NAMALWA (cell line): ENCODE measurements at regions not wholly inside any gene's neighbourhood (a gene's known extent, or its start where the extent isn't known, plus 50 kb on each side); places are given as distances from the start of the nearest gene placed in this dataset.
"Not testable (repeated sequence)": the region's sequence is repeated elsewhere in the genome, so short reads cannot be mapped to it uniquely, and the experiment has no call there.

Source experiments
- DNase-seq: peaks from one replicate; pipeline ENCODE4 v3.0.0-alpha.2; 2015; ENCODE audit warnings: low spot score

DNA sequence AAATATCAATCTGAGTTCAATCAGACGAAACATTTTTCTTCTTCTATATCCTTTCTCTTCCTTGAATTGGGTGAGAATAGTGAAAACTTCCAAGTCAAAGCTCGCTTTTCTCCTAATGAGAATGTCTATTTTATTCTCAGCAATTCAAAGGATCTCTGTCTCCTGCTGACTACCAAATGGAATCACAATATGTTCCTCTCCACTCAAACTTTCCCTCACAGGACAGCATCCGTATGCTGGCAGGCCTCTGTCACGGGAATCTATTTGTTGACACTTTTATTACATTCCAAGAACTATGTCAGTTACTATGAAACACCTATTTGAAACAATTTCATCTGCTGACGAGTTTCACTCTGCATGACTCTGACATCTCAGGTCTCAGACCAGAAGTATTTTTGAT, 1196.6 kb downstream of the CDH11 start:
- DNase-seq = no peak

DNA sequence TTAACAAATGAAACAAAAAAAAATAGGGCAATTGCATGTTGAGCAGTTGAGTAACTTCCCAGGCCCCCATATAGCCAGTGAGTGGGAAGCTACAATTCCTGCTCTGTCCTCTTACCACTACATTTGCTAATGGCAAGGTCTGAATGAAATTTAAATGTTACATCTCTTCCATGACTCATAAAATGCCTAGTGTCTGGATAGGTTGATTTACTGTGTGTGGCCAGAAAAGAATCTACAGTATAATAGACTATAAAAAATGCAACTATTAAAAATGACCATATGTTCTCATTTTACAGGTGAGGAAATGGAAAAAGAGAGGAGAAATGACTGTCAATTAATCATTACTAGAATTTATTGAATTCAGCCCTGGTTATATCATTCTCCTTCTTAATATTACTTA, 1199.3 kb downstream of the CDH11 start:
- DNase-seq = no peak

DNA sequence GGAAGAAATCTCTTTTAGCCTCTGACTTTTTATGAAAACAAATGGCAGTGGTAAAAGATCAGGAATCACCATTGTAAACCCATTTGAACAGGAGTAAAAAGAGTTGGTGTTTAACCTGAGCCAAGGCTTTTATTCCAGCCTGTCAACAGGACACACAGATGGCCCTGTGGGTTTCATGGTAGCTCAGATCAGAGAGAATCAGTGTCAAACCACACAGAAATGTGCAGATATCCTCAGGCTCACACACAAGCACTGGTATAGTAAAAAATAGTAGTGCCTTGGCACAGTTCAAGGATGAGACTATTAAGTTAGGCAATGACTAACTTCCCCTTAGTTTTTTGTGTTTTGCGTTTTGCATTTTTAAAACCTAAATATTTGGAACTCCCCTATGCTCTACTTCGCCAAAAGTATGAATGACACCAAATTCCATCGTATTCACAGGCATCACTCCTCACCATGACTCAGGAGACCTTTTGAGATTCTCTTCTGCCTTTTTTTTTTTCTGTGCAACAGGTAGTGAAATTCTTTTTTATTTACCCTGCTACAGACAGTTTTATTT, 1200.0 kb downstream of the CDH11 start:
- no peak for DNase-seq

DNA sequence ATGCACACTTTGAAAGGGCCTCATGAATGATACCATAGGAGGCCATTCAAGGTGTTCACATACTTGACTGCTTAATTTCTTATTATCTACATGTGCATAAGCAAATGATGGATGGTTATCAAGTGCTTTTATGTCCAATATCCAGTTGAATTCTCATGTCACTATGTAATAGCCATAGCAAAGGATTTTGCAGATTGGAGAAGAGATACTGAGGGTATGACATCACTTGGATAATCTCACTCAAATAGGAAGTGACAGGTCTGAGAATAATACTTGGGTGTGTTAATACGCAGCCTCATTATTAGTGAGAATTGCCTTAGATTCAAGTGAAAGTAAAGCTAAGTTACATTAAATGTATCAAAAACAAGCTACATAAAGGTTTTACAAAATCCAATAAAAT, 1208.6 kb downstream of the CDH11 start:
- no peak for DNase-seq

DNA sequence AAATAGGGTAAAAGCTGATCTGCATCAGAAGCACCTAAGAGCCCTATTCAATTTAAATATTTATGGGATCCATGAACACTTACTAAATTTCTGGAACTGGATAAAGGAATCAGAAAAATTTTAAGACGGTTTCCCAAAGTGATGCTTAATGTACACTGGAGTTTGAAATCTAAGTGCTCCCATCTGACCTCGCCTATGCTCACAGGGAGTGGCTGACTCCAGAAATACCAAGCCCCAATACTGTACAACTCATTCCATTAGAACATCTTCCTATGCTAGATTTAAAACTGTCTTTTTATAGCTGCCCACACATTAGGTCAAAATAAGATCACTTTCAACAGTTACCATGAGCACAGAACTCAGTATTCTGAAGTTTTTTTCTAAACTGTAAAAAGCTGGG, 1214.6 kb downstream of the CDH11 start:
- no peak for DNase-seq

DNA sequence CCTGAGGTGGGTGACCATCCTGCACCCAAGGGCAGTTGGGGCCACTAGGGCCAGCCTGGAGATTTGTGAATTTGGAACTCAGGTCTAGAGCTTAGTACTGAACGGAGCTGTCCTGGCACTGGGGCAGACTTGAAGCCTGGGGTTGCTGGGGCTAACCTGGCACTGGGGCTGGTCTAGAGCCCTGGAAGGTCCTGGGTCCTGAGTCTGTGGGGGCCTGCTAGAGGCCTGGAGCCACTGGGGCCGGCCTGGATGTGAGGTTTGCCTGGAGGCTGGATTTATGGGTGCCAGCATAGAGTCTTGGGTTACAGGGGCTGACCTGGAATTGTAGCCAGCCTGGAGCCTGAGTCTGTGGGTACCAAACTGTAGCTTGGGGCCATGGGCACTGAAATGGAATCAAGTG, 1216.9 kb downstream of the CDH11 start:
- DNase-seq = no peak

DNA sequence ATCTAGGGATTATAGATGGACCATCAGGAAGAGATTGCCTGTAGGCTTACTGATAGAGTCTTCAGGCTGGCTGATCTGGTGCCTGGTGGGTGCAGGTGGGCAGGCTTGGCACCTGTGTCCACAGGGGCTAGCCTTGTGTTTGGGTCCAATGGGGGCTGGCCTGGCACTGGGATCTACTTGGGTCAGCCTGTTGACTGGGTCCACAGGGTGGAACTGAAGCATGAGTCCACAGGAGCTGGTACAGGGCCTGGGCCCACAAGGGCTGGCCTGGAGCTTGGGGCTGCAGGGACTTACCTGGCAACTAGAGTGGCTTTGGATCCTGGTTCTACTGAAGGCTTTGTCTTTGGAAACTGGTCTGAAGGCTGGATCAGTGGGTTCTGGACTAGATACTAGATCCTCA, 1217.7 kb downstream of the CDH11 start:
- DNase-seq = no peak

DNA sequence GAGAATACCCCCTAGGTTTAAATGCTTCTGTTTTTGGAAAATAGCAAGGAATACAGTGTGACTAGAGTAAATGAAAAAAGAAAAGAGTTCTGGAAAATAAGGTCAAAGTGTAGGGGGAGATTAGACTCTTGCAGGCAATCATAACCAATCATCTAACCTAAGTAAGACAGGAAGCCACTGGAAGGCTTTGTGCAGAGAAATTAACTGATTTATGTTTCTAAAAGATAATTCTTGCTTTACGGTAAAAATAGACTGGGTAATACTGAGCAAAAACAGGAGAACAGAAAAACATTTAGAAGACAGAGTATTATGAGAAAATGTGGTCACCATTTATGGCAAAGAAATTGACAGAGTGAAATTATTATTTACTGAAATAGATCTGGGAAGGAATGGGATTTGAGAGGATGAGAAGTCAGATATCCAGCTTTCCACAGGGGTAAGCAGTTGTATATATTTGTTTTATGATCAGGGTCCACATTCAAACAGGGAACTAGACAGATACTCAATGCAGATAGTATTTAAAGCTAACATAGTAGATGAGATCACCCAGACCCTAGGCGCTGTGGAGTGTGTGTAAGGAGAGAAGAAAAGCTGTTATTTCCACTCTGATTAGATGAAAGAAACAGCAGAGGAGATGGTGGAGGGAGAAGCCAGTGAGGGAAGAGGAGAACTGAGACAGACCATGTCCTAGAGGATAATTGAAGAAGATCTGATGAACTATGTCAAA, 1225.3 kb downstream of the CDH11 start:
- DNase-seq = no peak

DNA sequence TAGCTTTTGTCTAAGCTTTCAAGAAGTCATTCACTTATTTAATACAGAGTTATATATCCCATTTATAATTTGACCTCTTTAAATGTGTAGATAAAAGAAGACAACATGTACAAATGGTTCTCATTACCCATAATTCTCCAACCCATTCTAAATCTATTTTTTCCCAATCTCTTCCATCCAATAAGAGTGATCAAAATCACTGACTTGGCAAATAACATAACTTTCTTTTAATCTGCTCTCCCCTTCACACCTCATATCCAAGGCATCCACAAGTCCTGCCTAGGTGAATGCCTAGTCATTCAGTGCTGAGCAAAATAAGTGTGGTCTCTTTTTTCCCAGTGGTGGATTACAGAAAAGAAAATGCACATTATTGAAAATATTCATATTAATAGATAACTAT, 1231.1 kb downstream of the CDH11 start:
- no peak for DNase-seq

DNA sequence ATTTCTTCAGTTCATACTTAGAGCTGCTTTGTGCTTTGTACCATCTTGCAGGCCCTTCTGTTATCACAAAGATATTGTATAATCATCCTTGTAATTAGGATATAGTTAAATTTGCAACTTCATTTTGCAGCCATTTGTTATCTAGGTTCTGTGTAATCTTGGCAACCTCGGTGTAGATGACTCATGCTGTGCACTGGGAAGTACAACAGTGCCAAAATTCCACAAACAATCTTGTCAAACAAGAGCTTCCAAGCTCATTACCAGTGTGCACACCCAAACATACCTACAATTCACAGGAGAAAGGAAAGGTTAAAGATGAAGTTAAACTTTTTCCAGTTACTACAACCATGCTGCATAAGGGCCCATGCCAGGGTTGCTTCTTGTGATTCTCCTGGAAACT, 1231.8 kb downstream of the CDH11 start:
- no peak for DNase-seq

DNA sequence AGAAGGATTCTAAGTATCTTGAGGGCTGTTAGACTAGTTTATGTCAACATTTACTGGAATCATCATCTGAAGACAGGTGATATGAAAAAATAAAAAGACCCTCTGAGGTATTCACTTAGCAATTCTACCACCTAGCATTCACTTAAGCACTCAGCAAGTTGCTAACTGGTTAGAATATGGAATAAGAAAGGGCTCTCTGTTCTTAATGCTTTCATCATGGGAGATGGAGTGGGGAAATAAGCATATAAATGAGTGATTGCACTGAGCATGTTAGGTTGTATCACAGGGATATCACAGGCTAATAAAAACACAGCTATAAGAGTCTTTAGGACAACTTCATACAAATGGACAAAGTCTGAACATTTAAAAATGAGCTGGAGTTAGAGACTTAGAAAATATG, 1238.8 kb downstream of the CDH11 start:
- no peak for DNase-seq

DNA sequence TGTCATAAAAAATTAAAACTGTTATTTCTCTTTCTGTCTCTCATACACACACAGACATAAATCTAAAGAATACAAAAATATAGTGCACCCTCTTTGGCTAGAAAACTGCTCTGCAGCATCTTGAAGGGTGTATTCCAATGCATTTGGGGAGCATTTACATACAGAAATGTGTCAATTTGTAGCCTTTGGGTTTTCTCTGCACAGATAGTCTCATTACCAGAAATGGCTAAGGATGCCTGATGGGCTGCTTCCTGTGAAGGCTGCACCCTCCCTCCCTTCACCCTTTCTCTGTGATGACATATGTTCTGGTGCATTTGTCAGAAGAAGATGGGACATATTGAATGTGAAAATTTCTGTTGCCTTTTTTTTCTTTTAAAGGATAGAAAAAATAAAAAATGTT, 1239.3 kb downstream of the CDH11 start:
- no peak for DNase-seq

DNA sequence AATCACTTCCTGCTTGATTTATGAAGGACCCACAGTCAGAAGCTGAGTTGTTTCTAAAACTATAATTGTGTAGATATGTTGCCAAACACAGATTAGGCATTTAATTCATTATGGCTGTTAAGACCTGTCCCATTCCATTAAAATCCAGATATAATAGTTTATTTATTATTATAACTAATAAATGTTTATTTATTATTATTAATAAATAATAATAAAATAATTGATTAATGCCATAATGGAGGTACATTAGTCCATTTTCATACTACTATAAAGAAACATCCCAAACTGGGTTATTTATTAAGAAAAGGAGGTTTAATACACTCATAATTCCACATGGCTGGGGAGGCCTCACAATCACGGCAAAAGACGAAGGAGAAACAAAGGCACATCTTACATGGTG, 1240.9 kb downstream of the CDH11 start:
- no peak for DNase-seq

DNA sequence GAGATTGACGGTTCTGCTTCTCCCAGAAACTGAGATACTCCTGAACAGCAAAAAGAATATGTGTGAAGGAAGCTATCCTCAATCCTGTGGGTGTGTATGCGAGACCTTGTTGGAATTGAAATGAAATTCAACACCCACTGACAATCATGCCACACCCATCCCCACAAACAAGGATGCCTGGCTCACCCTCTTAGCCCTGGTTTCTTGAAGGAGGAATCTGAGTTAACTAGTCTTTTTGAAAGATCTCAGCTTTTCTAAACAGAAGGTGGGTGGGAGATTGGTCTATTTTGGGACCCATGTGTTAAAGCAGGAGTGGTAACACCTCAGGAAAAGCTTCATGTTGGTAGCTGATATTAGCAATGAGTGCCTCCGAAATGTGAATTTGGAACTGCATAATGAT, 1244.5 kb downstream of the CDH11 start:
- DNase-seq = no peak

DNA sequence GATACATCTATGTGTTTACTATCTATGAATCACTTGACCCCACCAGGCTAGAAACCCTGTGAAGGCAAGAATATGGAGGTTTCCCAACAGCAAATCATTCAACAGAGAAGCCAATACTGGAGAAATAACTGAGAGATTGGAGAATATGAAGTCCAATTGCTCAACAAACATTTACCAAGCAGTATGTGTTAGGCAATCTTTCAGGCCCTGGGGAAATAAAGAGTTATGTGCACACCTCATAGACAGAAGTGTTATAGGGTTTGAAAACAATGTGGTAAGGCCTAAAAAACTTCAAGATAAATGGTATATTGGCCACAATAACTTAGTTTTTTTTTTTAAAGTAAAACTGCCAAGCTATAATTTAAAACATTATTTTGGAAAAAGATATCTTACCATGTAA, 1245.8 kb downstream of the CDH11 start:
- DNase-seq = no peak

DNA sequence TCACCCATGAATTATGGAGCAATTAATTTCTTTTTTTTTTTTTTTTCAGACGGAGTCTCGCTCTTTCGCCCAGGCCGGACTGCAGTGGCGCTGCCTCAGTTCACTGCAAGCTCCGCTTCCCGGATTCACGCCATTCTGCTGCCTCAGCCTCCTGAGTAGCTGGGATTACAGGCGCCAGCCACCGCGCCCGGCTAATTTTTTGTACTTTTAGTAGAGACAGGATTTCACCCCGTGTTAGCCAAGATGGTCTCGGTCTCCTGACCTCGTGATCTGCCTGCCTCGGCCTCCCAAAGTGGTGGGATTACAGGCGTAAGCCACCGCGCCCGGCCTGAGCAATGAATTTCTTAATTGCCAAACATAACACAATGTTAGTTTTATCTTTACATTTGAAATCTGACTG, 1261.2 kb downstream of the CDH11 start:
- DNase-seq = not testable (repeated sequence)

DNA sequence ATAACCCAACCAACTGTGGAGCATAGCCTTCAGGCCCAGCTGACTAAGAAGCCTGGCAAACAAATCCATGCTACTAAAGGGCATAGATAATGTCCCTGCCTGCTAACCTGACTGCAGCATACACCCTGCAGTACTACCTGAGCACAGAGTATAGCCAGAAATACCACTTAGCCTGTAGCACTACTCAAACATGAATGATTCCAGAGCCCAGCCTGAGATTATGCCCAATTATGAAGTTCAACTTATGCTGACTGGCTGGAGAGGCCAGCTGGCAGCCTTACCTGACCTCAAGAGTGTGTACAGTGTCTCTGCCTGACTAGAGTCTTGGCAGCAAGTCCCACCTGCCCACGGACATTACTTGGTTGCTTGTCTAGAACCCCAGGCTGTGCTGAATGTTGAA, 1265.3 kb downstream of the CDH11 start:
- no peak for DNase-seq

DNA sequence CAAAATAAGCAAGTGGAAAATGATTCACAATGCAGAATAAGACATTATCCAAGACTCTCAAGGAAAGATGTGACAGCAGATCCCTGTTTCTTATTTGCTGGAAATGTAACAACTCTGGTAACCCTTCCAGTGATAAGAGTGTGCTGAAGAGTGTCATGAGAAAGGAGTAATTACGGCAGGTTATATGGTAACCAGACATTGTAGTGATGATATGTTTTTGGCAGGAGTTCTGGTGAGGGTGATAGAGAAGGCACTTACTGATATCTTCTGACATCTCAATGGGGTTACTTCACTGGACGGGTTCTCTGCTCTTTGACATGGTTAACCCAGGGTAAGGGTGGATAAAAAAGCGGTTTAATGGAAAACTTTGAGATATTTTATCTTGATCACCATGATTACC, 1270.9 kb downstream of the CDH11 start:
- DNase-seq = no peak

DNA sequence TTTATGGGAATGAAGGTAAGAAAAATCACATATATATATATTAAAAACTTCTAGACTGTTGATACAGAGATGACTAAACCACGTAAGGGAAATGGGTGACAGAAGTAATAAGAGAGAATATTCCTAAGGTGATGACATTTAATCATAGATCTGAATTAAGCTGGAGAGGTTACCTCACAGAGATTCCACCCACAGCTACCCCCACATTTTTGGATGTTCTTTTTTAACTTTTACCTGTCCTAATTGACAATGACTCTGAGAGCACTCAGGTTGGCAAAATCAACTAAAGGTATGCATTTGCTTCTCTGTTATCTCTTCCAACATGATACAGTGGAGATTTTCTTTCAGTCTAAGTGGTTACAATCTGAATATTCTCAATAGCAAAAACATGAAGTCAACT, 1280.6 kb downstream of the CDH11 start:
- DNase-seq = no peak

DNA sequence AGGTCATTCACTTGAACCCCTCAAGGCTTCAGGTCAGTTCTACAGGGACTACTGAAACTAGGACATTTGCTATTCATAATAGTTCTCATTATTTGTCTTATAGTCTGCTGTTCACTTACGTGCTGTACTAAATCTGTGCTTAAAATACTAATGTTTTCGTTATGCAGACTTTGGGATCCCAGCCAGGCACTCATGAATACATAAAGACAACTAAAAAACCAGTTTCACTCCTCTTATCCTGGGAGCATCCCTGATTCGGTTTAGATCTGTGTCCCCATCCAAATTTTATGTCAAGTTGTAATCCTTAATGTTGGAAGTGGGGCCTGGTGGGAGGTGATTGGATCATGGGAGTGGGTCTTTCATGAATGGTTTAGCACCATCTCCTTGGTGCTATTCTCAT, 1291.8 kb downstream of the CDH11 start:
- DNase-seq = no peak

DNA sequence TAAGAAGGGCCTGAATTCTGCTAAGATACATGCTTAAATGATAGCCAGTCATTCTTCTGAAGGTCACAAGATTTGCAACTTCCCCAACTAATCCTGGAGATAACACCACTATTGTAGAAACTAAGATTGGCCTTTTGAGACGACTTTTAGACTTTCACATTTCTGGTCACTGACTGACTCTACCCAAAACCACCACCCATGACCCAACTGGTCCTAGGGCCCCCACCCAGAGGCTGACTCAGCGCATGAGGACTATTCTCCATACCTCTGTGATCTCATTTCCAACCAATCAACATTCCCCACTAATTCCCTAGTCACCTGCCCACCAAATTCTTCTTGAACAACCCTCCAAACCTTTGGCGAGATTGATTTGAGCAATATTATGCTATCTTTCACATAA, 1299.0 kb downstream of the CDH11 start:
- no peak for DNase-seq

DNA sequence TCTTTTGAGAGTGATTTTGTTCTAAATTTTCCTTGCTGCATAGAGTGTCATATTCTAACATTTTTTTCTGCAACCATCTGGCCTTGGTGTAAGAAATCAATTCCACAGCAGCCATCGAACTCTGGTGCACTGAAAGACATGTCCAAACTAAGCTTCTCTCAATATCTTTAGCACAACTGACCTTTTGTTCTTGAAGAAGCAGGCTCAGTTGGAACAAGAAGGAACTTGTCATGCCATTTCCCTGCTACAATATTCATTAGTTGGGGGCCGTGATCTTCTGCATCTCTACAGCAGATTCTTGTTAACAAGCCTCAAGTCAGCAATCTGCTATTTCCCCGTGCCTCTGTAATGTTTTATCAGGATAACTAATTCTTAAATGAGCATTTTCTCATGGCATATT, 1305.6 kb downstream of the CDH11 start:
- DNase-seq = no peak

DNA sequence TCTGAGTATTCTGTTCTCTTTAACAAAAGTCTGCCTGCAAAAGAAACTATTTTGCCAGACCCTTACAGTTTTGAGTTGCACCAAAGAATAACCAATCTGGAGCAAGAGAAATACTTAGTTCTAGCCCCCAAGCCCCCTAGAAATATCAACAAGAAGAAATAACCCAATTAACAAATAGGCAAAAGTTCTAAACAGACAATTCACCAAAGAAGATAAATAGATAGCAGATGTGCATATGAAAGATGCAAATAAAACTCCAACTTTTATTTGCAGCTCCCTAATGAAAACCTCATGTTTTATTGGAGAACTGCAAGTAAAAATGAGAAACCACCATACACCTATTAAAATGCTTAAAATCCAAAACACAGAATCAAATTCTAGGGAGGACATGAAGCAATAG, 1308.0 kb downstream of the CDH11 start:
- DNase-seq = no peak

DNA sequence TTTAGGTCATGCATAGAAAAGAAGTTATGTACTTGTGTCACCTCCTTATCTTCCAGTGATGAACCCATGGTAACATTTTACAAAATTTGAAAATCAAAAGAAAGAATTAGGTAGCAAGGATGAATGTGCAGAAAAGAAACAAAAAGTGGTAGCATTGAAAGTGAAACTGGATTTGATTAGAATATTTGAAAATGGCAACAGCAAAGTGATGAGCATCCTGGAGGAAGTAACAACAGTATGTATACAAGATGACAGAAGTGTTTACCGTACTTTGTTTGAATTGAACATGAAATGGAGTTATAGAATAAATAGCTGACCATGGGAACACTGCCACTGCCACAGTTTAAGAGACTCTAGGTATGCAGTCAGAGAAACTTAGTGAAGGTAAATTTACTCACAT, 1313.1 kb downstream of the CDH11 start:
- peak; percentile 14 for DNase-seq
